ENCODE measurements at regions not wholly inside any gene's neighbourhood (a gene's known extent, or its start where the extent isn't known, plus 50 kb on each side); places are given as distances from the start of the nearest gene placed in this dataset.

DNA sequence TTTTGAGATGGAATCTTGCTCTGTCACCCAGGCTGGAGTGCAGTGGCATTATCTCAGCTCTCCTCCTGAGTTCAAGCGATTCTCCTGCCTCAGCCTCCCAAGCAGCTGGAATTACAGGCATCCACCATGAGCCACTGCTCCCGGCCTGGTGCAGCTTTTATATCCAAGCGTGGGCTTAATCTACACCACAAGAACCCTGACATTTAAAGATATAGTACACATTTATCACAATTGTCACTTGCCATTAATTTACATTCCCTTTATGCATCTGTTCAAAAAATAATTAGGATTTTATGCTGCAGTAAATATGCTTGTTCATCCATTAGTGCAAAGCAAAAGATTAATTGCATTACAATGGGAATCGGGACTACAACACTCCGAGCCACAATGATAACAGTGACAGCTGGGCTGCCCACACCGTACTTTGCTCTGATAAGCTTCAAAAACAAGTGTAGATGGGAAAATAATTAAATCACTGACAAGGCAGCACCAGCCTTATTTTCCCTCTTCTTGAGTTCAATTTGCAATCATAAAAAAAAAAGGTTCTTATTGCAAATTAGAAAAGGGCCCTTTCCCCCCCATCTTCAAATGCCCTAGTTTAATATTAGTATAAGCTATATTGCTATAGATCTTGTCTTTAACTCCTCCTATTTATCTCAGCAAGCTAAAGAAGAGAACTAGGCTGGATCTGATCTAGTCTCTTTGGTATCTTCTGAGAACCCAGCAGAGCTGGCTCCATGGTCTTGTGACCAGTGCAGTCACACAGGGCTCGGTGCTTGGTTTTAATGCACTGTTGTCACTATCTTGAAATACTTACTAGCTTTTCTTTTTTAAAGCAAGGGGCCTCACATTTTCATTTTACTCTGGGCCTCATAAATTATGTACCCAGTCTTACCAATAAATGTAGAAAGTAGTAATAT, 206.2 kb upstream of the LRRC4C start:
- TF ChIP-seq, protein P1, sequence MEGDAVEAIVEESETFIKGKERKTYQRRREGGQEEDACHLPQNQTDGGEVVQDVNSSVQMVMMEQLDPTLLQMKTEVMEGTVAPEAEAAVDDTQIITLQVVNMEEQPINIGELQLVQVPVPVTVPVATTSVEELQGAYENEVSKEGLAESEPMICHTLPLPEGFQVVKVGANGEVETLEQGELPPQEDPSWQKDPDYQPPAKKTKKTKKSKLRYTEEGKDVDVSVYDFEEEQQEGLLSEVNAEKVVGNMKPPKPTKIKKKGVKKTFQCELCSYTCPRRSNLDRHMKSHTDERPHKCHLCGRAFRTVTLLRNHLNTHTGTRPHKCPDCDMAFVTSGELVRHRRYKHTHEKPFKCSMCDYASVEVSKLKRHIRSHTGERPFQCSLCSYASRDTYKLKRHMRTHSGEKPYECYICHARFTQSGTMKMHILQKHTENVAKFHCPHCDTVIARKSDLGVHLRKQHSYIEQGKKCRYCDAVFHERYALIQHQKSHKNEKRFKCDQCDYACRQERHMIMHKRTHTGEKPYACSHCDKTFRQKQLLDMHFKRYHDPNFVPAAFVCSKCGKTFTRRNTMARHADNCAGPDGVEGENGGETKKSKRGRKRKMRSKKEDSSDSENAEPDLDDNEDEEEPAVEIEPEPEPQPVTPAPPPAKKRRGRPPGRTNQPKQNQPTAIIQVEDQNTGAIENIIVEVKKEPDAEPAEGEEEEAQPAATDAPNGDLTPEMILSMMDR (IDR thresholded peaks at IDR 0.05) = no peak
- TF ChIP-seq POLR2A (IDR thresholded peaks at IDR 0.05) = no peak
